Spinal cord (tissue), 9 donors: ENCODE measurements at regions not wholly inside any gene's neighbourhood (a gene's known extent, or its start where the extent isn't known, plus 50 kb on each side); places are given as distances from the start of the nearest gene placed in this dataset.

Experiments used
- DNase-seq, 6 donors: peaks; one replicate each; pipeline versions ENCODE4 v3.0.0 to v3.0.0-alpha.2; 2013 to 2015; ENCODE audit warnings: low spot score in 6 of 6, low read depth in 4 of 6
- H3K27ac ChIP-seq: one replicate; pipeline ENCODE4 v1.5.1; 2013; ENCODE audit warnings: low read depth, low read length, control low read depth
- H3K27me3 ChIP-seq: one replicate; pipeline ENCODE4 v1.6.1; 2013; ENCODE audit warnings: low read length; ENCODE audit not compliant: control insufficient read depth, insufficient read depth
- H3K36me3 ChIP-seq: one replicate; pipeline ENCODE4 v1.6.1; 2013; ENCODE audit warnings: low read length; ENCODE audit not compliant: control insufficient read depth, insufficient read depth
- H3K4me1 ChIP-seq: one replicate; pipeline ENCODE4 v1.6.1; 2013; ENCODE audit warnings: low read length; ENCODE audit not compliant: control insufficient read depth, insufficient read depth
- H3K4me3 ChIP-seq: one replicate; pipeline ENCODE4 v1.5.1; 2013; ENCODE audit warnings: low read depth, low read length, control low read depth
- H3K9me3 ChIP-seq: one replicate; pipeline ENCODE4 v1.6.1; 2013; ENCODE audit warnings: low read length; ENCODE audit not compliant: control insufficient read depth, insufficient read depth
- WGBS: methylation state at CpG from one replicate; pipeline ENCODE4 v1.1.5; 2013; ENCODE audit warnings: missing lambda C conversion rate; ENCODE audit not compliant: insufficient coverage; 5-methylcytosine and 5-hydroxymethylcytosine counted together
- donor health status: healthy.

DNA sequence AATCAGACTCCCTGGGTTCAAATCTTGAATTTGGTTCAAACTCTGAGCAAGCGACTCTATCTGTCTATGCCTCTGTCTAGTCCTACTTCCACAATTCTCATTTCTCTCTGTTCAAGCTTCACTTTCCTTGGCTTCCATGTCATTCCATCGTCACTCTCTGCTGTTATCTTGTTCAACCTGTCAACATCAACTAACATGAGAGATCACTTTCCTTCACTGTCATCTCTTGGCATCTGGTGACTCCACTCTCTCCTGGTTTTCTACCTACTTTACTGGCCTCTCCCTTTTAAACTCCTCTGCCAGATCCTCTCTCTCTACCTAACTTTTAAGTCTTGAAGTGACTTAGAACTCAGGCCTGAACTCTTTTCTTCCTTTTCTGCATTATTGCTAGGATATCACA lies 240.2 kb downstream of the BCAT1 start:
- Histone ChIP-seq H3K4me3 (no peak overlapping the region), H3K27ac (no peak overlapping the region), H3K36me3 (no peaks in the 10 kb centered on the region), H3K9me3 (no peaks in the 10 kb centered on the region), H3K27me3 (no peaks in the 10 kb centered on the region), H3K4me1 (no peaks in the 10 kb centered on the region)
- WGBS, result 46% methylated on average over 2 of the region's 2 CpGs
- DNase-seq, result no peak

DNA sequence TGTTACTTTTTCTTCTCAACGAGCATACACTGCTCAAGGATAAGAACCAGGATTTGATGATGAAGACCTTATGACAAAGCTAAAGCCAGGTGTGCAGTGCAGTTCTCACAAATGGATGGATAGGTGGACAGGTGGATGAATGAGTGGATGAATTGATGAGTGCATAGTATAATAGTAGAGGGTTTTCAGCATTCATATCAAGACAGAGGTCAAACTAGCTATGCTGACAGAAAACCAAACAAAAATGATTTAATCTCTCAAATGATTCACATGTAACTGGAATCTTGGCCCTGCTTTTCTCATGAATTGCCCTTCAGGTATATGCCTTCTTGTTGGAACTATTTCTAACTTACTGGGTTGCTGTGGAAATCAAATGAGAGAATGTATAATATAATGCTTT lies 240.9 kb downstream of the BCAT1 start:
- Histone ChIP-seq H3K27me3 (no peaks in the 10 kb centered on the region), H3K36me3 (no peaks in the 10 kb centered on the region), H3K4me1 (no peaks in the 10 kb centered on the region), H3K27ac (no peak overlapping the region), H3K9me3 (no peaks in the 10 kb centered on the region), H3K4me3 (no peak overlapping the region)
- no CpG with 5 or more reads among the region's 1 CpG for WGBS
- DNase-seq, result no peak

DNA sequence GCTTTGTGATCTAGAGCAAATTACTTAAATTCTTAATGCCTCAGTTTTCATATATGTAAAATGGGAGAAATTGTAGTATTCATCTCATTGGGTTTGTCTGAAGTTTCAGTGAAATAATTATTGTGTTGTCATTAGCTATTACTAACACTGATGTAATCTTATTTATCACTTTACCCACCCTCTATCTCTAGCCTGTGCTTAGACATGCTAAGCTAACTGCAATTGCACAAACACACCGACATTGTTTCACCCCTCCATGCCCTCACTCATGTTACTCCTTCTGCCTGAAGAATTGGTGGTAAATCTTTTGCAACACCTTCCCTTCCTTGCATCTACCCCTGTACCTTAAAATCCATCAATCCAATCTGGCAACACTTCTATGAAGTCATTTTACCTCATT lies 241.6 kb downstream of the BCAT1 start:
- Histone ChIP-seq H3K27ac (no peak overlapping the region), H3K9me3 (no peaks in the 10 kb centered on the region), H3K36me3 (no peaks in the 10 kb centered on the region), H3K4me1 (no peaks in the 10 kb centered on the region), H3K4me3 (no peak overlapping the region), H3K27me3 (no peaks in the 10 kb centered on the region)
- no peak for DNase-seq
- WGBS, result 90% methylated on average over 1 of the region's 1 CpG

DNA sequence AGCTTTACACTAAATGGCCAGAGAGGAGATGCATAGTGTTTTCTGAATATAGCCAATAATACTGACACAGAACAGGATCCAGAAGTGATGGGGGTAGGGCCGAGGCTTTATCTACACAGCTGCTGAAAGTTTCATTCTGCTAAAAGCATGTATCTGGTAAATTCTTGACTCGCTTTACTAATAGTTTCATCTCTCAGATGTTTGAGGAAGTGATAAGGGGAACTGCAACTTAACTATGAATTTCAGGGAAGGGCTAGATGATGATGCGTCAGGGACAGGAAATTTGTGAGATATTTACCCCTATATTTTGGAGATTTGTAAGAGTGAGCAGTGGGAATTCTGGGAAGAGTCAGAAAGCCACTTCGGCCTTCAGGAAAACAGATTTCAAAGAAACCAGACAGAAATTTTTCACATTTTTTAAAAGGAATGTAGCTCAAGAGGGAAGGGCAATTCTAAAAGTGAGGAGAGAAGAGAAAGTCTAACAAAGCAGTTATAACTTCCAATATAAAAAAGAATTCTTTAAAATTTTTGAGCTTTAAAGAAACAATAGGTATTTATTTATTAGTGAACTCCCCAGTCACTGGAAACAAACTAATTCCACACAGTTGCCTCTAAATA lies 243.1 kb downstream of the BCAT1 start:
- Histone ChIP-seq H3K27me3 (no peaks in the 10 kb centered on the region), H3K27ac (no peak overlapping the region), H3K4me3 (no peak overlapping the region), H3K4me1 (no peaks in the 10 kb centered on the region), H3K9me3 (no peaks in the 10 kb centered on the region), H3K36me3 (no peaks in the 10 kb centered on the region)
- DNase-seq, result no peak
- 100% methylated on average over 1 of the region's 4 CpGs for WGBS

DNA sequence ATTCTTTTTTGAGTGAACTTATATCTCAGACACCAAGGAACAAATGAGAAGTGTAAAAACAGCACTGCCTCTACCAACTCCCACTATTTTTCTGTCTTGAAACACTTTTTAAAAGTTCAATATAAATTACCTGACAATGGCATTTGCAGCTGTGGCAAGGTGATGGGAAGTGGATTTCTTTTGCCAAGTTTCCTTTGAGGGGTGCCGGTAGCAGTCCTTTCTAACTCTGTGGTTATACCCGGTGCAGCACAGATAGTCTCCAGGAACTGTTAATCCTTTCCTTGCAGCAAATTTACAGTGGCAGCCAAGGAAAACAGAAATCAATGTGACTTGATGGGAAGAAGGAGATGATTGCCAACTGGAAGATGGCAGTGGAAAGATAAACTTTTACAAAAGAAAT lies 243.7 kb downstream of the BCAT1 start:
- no peaks in the 10 kb centered on the region for H3K9me3 ChIP-seq
- DNase-seq, result no peak
- H3K4me1 ChIP-seq, result no peaks in the 10 kb centered on the region
- WGBS, result 80% methylated on average over 1 of the region's 2 CpGs
- H3K4me3 ChIP-seq, result no peak overlapping the region
- no peaks in the 10 kb centered on the region for H3K27me3 ChIP-seq
- no peaks in the 10 kb centered on the region for H3K36me3 ChIP-seq
- H3K27ac ChIP-seq, result no peak overlapping the region

DNA sequence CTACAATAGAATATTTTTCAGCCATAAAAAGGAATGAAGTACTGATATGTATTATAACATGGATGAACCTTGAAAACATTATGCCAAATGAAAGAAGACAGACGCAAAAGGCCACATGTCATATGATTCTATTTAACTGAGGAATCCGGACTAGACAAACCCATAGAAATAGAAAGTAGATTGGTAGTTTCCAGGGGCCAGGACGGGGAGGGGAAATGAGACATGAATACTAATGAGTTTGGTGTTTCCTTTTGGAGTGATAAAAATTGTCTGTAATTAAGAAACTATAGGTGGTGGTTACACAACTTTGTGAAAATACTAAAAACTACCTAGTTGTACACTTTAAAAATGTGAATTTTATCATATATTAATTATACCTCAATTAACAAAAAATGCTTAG lies 247.6 kb downstream of the BCAT1 start:
- no peak for DNase-seq
- no peak overlapping the region for H3K4me3 ChIP-seq
- H3K27me3 ChIP-seq, result no peaks in the 10 kb centered on the region
- H3K36me3 ChIP-seq, result no peaks in the 10 kb centered on the region
- H3K4me1 ChIP-seq, result no peaks in the 10 kb centered on the region
- H3K27ac ChIP-seq, result no peak overlapping the region
- WGBS, result 80% methylated on average over 1 of the region's 3 CpGs
- no peaks in the 10 kb centered on the region for H3K9me3 ChIP-seq

DNA sequence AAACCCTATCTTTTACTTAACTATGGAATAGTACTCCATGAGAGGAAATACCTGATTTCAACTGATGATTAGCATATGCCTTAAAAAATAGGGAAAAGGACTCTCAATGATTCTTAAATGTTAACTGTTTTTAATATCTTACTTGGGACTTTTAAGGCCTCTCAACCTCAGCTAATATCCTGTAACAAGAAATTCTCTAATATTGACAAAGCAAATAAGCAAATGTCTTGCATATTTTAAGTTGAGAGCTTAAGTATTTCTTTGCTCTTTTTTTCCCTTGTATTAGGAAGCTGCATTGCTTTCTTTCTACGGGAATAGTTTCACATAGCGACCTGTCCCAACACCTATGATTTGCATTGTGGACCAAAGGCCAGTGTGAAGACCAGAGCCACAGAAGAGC lies 249.9 kb downstream of the BCAT1 start:
- Histone ChIP-seq H3K27me3 (no peaks in the 10 kb centered on the region), H3K9me3 (no peaks in the 10 kb centered on the region), H3K4me3 (no peak overlapping the region), H3K36me3 (no peaks in the 10 kb centered on the region), H3K4me1 (no peaks in the 10 kb centered on the region), H3K27ac (no peak overlapping the region)
- no peak for DNase-seq
- WGBS, result no CpG with 5 or more reads among the region's 2 CpGs

DNA sequence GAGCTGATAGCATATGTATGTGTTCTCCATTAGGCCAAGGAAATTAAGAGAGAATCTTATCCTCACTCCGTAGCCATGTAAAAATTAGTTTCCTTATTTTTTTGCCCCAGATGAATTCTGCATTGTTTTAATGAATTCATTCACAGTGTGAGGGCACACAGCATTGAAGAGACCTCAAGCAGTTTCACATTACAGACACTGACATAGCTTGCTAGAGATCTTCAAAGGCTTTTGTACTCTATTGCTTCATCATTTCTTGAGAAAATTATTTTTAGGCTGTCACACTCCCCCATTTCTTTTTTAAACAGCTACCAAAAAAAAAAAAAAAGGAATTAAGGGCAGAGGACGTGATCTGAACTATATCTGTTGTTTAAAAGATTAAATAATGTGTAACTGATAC lies 251.1 kb downstream of the BCAT1 start:
- no peaks in the 10 kb centered on the region for H3K9me3 ChIP-seq
- H3K4me3 ChIP-seq, result no peak overlapping the region
- DNase-seq, result no peak
- H3K4me1 ChIP-seq, result no peaks in the 10 kb centered on the region
- H3K36me3 ChIP-seq, result no peaks in the 10 kb centered on the region
- H3K27me3 ChIP-seq, result no peaks in the 10 kb centered on the region
- no CpG with 5 or more reads among the region's 2 CpGs for WGBS
- no peak overlapping the region for H3K27ac ChIP-seq

DNA sequence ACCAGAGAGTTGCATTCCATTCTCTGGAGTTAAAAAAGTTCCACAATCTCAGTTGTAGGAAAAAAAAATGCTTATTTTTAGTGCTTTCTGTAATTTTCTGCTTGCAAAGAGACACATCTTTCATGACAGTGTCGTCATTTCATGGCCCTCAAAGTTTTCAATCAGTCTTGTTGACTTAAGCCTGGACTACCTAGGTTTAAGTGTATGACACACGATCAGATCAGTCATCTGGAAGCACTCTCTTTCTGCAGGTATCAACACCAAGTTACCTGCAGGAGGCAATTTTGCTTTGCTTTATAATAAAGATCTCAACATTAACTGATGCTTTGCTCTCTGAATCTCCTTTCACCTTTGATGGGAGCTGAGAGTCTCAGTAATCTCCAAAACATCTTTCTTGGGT lies 251.6 kb downstream of the BCAT1 start:
- Histone ChIP-seq H3K4me3 (no peak overlapping the region), H3K27ac (no peak overlapping the region), H3K4me1 (no peaks in the 10 kb centered on the region), H3K27me3 (no peaks in the 10 kb centered on the region), H3K36me3 (no peaks in the 10 kb centered on the region), H3K9me3 (no peaks in the 10 kb centered on the region)
- 73% methylated on average over 2 of the region's 2 CpGs for WGBS
- no peak for DNase-seq

DNA sequence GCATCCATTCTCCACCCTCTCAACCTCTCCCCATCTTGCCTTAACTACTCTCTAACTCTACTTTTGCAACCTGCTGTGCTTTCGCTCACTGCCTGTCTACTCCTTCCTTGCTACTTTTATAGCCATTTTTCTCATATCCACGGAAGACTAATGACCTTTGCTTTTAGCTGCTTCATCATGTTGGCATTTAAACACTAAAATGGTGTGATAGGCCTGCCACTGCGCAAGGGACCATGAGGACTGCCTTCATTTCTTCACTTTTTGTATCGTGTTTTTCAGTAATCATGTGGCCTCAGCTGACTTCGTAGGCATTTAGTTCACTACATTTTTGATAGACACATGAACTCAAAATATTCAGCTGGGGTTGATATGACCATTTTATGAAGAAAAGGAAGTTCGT lies 252.1 kb downstream of the BCAT1 start:
- H3K4me1 ChIP-seq, result no peaks in the 10 kb centered on the region
- no peaks in the 10 kb centered on the region for H3K27me3 ChIP-seq
- no peak overlapping the region for H3K4me3 ChIP-seq
- no peaks in the 10 kb centered on the region for H3K9me3 ChIP-seq
- no peak for DNase-seq
- no peak overlapping the region for H3K27ac ChIP-seq
- no peaks in the 10 kb centered on the region for H3K36me3 ChIP-seq
- WGBS, result 88% methylated on average over 3 of the region's 6 CpGs
